C4-2B (cell line): ENCODE measurements at regions not wholly inside any gene's neighbourhood (a gene's known extent, or its start where the extent isn't known, plus 50 kb on each side); places are given as distances from the start of the nearest gene placed in this dataset.

Experiments used
- ZFX ChIP-seq: fragments of 450-650 bp; IDR thresholded peaks from 2 replicates; pipeline ENCODE4 v1.6.1; 2017
- TF ChIP-seq, protein P1 (sequence below): fragments of 450-650 bp; conservative IDR thresholded peaks from 2 replicates; pipeline ENCODE4 v1.5.1; 2017; ENCODE audit warnings: mild to moderate bottlenecking

DNA sequence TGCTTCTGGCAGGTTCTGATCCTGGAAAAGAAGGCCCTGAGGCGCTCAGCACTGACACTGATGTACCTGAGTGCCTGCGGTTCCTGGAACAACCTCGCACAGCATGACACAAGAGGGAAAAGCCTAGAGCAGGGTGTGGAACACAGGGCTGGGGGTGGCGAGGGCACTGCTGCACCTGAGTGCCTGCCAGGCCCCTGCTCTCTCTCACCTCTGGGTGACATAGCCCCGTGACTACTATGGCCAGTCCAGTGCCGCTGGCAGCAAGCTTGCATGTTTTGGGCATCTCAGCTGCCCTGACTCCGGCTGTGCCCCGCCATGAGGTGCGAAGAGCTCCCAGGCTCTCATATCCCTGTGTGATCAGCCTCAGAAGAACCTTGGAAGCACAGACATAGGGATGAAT is 825.2 kb upstream of the SALL3 start:
- TF ChIP-seq, protein P1, sequence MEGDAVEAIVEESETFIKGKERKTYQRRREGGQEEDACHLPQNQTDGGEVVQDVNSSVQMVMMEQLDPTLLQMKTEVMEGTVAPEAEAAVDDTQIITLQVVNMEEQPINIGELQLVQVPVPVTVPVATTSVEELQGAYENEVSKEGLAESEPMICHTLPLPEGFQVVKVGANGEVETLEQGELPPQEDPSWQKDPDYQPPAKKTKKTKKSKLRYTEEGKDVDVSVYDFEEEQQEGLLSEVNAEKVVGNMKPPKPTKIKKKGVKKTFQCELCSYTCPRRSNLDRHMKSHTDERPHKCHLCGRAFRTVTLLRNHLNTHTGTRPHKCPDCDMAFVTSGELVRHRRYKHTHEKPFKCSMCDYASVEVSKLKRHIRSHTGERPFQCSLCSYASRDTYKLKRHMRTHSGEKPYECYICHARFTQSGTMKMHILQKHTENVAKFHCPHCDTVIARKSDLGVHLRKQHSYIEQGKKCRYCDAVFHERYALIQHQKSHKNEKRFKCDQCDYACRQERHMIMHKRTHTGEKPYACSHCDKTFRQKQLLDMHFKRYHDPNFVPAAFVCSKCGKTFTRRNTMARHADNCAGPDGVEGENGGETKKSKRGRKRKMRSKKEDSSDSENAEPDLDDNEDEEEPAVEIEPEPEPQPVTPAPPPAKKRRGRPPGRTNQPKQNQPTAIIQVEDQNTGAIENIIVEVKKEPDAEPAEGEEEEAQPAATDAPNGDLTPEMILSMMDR: no peak
- no peak for TF ChIP-seq ZFX
